Muscle of leg (tissue), 3 donors: ENCODE measurements at regions not wholly inside any gene's neighbourhood (a gene's known extent, or its start where the extent isn't known, plus 50 kb on each side); places are given as distances from the start of the nearest gene placed in this dataset.

Experiments used
- DNase-seq: peaks from one replicate; pipeline ENCODE4 v3.0.0; 2013
- H3K27ac ChIP-seq: one replicate; pipeline ENCODE4 v1.5.1; 2013; ENCODE audit warnings: mild to moderate bottlenecking, low read length, control low read depth
- H3K27me3 ChIP-seq: one replicate; pipeline ENCODE4 v1.6.1; 2013; ENCODE audit warnings: low read length; ENCODE audit not compliant: control insufficient read depth, insufficient read depth
- H3K36me3 ChIP-seq: one replicate; pipeline ENCODE4 v1.6.1; 2013; ENCODE audit warnings: low read length; ENCODE audit not compliant: control insufficient read depth, insufficient read depth
- H3K4me1 ChIP-seq: one replicate; pipeline ENCODE4 v1.6.1; 2013; ENCODE audit warnings: low read length; ENCODE audit not compliant: control insufficient read depth, insufficient read depth
- H3K4me3 ChIP-seq: one replicate; pipeline ENCODE4 v1.5.1; 2013; ENCODE audit warnings: low read length, control low read depth
- H3K9me3 ChIP-seq: replicated peaks from 2 replicates; pipeline ENCODE4 v1.6.1; 2013; ENCODE audit warnings: low read depth, low read length; ENCODE audit not compliant: control insufficient read depth
- WGBS: methylation state at CpG from one replicate; pipeline ENCODE4 v1.1.5; 2013; ENCODE audit warnings: missing lambda C conversion rate; ENCODE audit not compliant: insufficient coverage; 5-methylcytosine and 5-hydroxymethylcytosine counted together

GRCh38 chr14:87879389-87879788 lies 113.6 kb downstream of the GALC start:
- no peak for DNase-seq
- H3K27ac ChIP-seq, result no peak overlapping the region
- no peaks in the 10 kb centered on the region for H3K4me1 ChIP-seq
- H3K4me3 ChIP-seq, result no peak overlapping the region
- H3K36me3 ChIP-seq, result no peaks in the 10 kb centered on the region
- no CpG with 5 or more reads among the region's 5 CpGs for WGBS
- no peaks in the 10 kb centered on the region for H3K27me3 ChIP-seq
- no peaks in the 10 kb centered on the region for H3K9me3 ChIP-seq

GRCh38 chr14:87878959-87879358 lies 114.0 kb downstream of the GALC start:
- WGBS, result 71% methylated on average over 2 of the region's 2 CpGs

GRCh38 chr14:87877877-87878276 lies 115.1 kb downstream of the GALC start:
- no peak for DNase-seq
- Histone ChIP-seq H3K4me3 (no peak overlapping the region), H3K27ac (no peak overlapping the region), H3K36me3 (no peaks in the 10 kb centered on the region), H3K4me1 (no peaks in the 10 kb centered on the region), H3K9me3 (no peaks in the 10 kb centered on the region), H3K27me3 (no peaks in the 10 kb centered on the region)
- WGBS, result 100% methylated on average over 1 of the region's 6 CpGs

More at GRCh38 chr14:87878959-87879358, 114.0 kb downstream of the GALC start:
- no peak overlapping the region for H3K27ac ChIP-seq
- DNase-seq, result no peak
- H3K27me3 ChIP-seq, result no peaks in the 10 kb centered on the region
- no peaks in the 10 kb centered on the region for H3K4me1 ChIP-seq
- no peaks in the 10 kb centered on the region for H3K9me3 ChIP-seq
- H3K36me3 ChIP-seq, result no peaks in the 10 kb centered on the region
- H3K4me3 ChIP-seq, result no peak overlapping the region

- H3K4me3 ChIP-seq, result no peak overlapping the region
- no CpG with 5 or more reads among the region's 2 CpGs for WGBS
- H3K9me3 ChIP-seq, result no peaks in the 10 kb centered on the region
- DNase-seq, result no peak
- no peaks in the 10 kb centered on the region for H3K27me3 ChIP-seq
- no peaks in the 10 kb centered on the region for H3K4me1 ChIP-seq
- H3K27ac ChIP-seq, result no peak overlapping the region
- no peaks in the 10 kb centered on the region for H3K36me3 ChIP-seq
Observed at GRCh38 chr14:87874676-87875075, 118.3 kb downstream of the GALC start.

DNA sequence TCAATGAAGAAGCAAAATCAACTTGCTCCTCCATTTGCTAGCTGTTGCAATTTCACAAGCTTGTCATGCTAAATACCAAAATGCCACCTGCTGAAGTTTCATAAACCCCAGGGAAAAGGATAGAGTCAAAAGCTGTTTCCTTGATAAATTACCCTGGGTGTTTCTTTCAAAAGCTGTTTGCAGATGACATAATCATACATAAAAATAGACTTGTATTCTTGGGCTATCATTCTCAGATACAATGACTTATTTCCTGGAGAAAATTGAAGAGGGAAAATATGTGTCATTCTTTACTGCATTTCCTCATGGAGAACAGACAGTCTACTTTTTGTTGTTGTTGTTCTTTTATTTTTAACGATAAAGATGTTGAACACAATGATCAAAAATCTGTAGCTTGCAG lies 119.2 kb downstream of the GALC start:
- Histone ChIP-seq H3K27me3 (no peaks in the 10 kb centered on the region), H3K4me1 (no peaks in the 10 kb centered on the region), H3K36me3 (no peaks in the 10 kb centered on the region), H3K27ac (no peak overlapping the region), H3K9me3 (no peaks in the 10 kb centered on the region), H3K4me3 (no peak overlapping the region)
- WGBS, result no CpG with 5 or more reads among the region's 1 CpG
- peak; percentile 38 for DNase-seq

DNA sequence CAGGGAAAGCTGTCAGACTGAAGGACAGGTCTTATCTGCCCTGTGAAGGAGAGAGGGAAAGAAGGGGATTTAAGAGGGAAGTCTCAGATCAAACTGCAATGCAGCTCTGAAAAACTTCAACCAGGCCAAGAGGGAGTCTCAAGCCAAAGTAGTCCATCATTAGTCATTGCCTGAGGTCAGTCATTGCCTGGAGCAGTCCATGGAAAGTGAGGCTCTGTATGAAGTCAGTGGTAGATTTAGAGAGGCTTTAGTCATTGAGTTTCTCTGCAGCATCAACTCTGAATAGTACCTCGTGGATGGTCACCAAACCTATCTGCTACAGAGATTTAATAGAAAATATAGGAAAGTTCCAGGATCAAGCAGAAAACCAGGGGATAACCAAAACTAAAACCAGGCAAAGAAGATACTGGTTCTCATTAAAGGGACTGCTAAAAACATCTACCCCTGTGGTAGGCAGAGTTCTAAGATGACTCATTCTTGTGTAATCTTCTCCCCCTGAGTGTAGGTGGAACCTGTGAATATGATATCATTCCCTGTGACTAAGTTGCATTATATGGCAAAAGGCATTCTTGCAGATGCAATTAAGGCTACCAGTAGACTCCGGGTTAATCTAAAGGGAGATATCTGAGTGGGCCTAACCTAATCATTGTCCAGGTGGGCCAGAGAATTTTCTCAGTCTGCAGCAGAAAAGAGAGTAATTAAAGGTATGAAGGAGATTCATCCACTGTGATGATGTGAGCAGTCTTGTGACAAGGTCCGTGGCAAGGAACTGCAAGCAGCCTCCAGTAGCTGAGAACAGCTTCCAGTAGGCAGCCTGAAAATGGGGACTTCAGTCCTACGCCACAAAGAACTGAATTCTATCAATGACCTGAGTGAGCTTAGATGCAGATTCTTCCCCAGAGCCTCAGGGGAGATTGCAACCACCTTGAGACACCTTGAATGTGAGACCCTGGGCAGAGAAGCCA lies 123.1 kb downstream of the GALC start:
- no peaks in the 10 kb centered on the region for H3K4me1 ChIP-seq
- no peak overlapping the region for H3K4me3 ChIP-seq
- no peaks in the 10 kb centered on the region for H3K9me3 ChIP-seq
- H3K27me3 ChIP-seq, result no peaks in the 10 kb centered on the region
- WGBS, result 67% methylated on average over 2 of the region's 4 CpGs
- peak; percentile 15 for DNase-seq
- H3K36me3 ChIP-seq, result no peaks in the 10 kb centered on the region
- H3K27ac ChIP-seq, result no peak overlapping the region

DNA sequence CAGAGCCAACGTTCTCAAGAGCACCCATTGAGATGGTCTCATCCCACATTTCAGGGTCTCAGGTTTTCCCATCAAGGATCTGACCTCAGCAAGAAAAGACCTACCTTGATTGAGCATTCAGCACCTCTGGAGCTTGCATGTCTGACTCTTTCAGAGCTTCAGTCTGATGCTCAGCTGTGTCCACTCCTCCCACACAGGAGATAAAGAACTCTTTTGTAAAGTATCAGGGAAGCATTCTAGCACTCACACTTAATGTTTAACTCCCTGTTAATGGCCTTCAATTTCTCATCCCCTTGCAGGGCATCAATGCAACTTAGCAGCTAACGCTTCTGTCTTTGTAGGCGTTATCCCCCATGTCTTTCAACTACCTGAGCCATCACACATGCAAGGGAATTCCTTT lies 124.1 kb downstream of the GALC start:
- Histone ChIP-seq H3K4me3 (no peak overlapping the region), H3K27ac (no peak overlapping the region), H3K4me1 (no peaks in the 10 kb centered on the region), H3K9me3 (no peaks in the 10 kb centered on the region), H3K36me3 (no peaks in the 10 kb centered on the region), H3K27me3 (no peaks in the 10 kb centered on the region)
- no peak for DNase-seq
- 84% methylated on average over 3 of the region's 3 CpGs for WGBS

GRCh38 chr14:87866116-87866515 lies 126.9 kb downstream of the GALC start:
- DNase-seq, result no peak
- H3K9me3 ChIP-seq, result no peaks in the 10 kb centered on the region
- H3K4me1 ChIP-seq, result no peaks in the 10 kb centered on the region
- no peak overlapping the region for H3K27ac ChIP-seq
- H3K27me3 ChIP-seq, result no peaks in the 10 kb centered on the region
- H3K4me3 ChIP-seq, result no peak overlapping the region
- H3K36me3 ChIP-seq, result no peaks in the 10 kb centered on the region
- WGBS, result 90% methylated on average over 2 of the region's 3 CpGs

- no peaks in the 10 kb centered on the region for H3K27me3 ChIP-seq
- DNase-seq, result no peak
- no peak overlapping the region for H3K4me3 ChIP-seq
- no peak overlapping the region for H3K27ac ChIP-seq
- no peaks in the 10 kb centered on the region for H3K36me3 ChIP-seq
- no peaks in the 10 kb centered on the region for H3K4me1 ChIP-seq
- no peaks in the 10 kb centered on the region for H3K9me3 ChIP-seq
- 64% methylated on average over 5 of the region's 7 CpGs for WGBS
Observed at GRCh38 chr14:87864356-87865270, 128.4 kb downstream of the GALC start.

DNA sequence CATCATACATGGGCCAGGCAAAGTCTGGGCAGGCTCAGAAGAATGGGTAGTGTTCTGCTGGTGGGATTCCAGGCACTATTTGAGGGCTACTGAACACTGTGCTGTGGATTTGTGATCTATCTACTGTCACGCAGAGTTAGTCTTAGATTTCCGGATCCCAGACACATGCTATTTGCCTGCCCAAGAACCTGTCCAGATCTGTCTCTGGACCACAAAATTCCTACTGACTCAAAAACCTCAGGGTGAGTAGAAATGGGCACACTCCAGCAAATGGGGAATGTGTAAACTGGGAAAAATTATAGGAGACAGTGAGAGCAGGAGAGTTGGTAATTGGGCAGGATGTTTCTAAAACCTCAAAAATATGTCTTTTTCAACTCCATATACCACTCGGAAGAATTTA lies 129.9 kb downstream of the GALC start:
- no CpG with 5 or more reads among the region's 3 CpGs for WGBS

More for the DNA sequence above, 129.9 kb downstream of the GALC start:
- Histone ChIP-seq H3K4me1 (no peaks in the 10 kb centered on the region), H3K9me3 (no peaks in the 10 kb centered on the region), H3K27me3 (no peaks in the 10 kb centered on the region), H3K27ac (no peak overlapping the region), H3K4me3 (no peak overlapping the region), H3K36me3 (no peaks in the 10 kb centered on the region)
- no peak for DNase-seq
